ENCODE measurements at regions not wholly inside any gene's neighbourhood (a gene's known extent, or its start where the extent isn't known, plus 50 kb on each side); places are given as distances from the start of the nearest gene placed in this dataset.

DNA sequence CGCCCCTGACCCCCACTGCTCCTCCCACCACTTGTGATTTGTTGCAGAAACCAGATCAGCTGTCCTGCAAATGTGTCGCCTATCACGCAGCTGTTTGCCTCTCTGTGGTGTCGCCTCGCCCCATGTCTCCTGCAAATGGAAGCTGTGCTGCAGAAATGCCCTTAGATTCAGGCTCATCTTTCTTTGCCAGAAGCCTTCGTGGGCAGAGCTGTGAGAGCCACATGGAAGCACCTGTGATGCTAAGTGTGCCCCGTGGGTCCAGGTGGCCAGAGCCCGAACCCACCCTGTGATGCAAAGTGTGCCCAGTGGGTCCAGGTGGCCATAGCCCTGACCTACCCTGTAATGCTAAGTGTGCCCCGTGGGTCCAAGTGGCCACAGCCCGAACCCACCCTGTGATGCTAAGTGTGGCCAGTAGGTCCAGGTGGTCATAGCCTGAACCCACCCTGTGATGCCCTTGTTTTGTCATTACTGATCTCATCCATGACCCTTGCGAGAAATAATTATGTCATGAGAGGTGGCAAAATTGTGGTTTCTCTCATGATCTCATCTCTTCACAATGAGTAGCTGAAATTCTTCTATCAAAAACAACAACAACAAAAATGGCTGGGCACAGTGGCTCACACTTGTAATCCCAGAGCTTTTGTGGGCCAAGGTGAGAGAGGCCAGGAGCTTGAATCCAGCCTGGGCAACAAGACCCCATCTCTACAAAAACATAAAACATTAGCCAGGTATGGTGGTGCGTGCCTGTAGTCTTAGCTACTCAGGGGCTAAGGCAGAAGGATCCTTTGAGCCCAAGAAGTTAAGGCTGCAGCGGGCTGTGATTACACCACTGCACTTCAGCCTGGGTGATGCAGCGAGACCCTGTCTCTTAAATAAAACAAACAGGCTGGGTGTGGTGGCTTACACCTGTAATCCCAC, 187.4 kb downstream of the GOLGA6L6 start:
- H3K4ac ChIP-seq (replicated peaks; ENCODE audit: insufficient read length, low read depth, low read length): no peak overlapping the region
- 82% methylated on average over 14 of the region's 14 CpGs; no CpG with 5 or more reads in 1 of the 2 experiments for WGBS, 2 experiments (ENCODE audit: extremely low coverage in 1 of 2, insufficient coverage in 1 of 2, insufficient read length in 1 of 2, insufficient replicate concordance in 2 of 2, low coverage in 1 of 2, low lambda C conversion rate in 2 of 2, missing lambda C conversion rate in 1 of 2)
- H4K20me1 ChIP-seq (replicated peaks in 1 of 2; ENCODE audit: control insufficient read depth in 1 of 2, insufficient read depth in 2 of 2, low read length in 2 of 2): no peaks in the 10 kb centered on the region
- H3K4me2 ChIP-seq (ENCODE audit: insufficient read depth in 1 of 2, low read depth in 2 of 2, low read length in 2 of 2): no peak overlapping the region
- H3K27ac ChIP-seq (ENCODE audit: low read depth, low read length): no peak overlapping the region
- no peaks in the 10 kb centered on the region for H3K36me3 ChIP-seq (ENCODE audit: control insufficient read depth in 2 of 4, insufficient read depth in 4 of 4, low read length in 3 of 4)
- H3K27me3 ChIP-seq (replicated peaks in 1 of 4; ENCODE audit: control insufficient read depth in 3 of 4, extremely low read depth in 1 of 4, insufficient read depth in 3 of 4, low read length in 3 of 4): no peaks in the 10 kb centered on the region
- no peak overlapping the region for H2BK15ac ChIP-seq (ENCODE audit: low read length)
- no peak overlapping the region for H2BK120ac ChIP-seq (replicated peaks; ENCODE audit: low read depth, low read length)
- H3K4me1 ChIP-seq (replicated peaks in 1 of 4; ENCODE audit: control insufficient read depth in 3 of 4, insufficient read depth in 4 of 4, low read length in 3 of 4): no peaks in the 10 kb centered on the region
- no peak overlapping the region for H4K91ac ChIP-seq (replicated peaks; ENCODE audit: insufficient read length, low read length)
- H2AK5ac ChIP-seq (ENCODE audit: low read depth, low read length): no peak overlapping the region
- H3K23ac ChIP-seq (ENCODE audit: insufficient read length): no peak overlapping the region
- no peak for TF ChIP-seq KDM5A (IDR thresholded peaks at IDR 0.05; ENCODE audit: low read length)
- no peak for TF ChIP-seq RFX5 (IDR thresholded peaks at IDR 0.05; ENCODE audit: borderline replicate concordance, low read depth, low read length)
- no peak for TF ChIP-seq JUN (IDR thresholded peaks at IDR 0.05; ENCODE audit: low read depth, low read length)
- no peak for TF ChIP-seq GABPA (IDR thresholded peaks at IDR 0.05; ENCODE audit: borderline replicate concordance, insufficient read depth, low read length)
- no peak overlapping the region for H2BK5ac ChIP-seq (ENCODE audit: low read depth, low read length)
- H2BK12ac ChIP-seq (ENCODE audit: low read depth, low read length): no peak overlapping the region
- CTCF ChIA-PET (ENCODE audit: partially characterized antibody): no interaction called here
- H3K18ac ChIP-seq (ENCODE audit: extremely low read depth, low read length): no peak overlapping the region
- H4K8ac ChIP-seq (ENCODE audit: extremely low read depth, insufficient read depth, low read length): no peak overlapping the region
- H3K23me2 ChIP-seq (ENCODE audit: low read depth, low read length): no peaks in the 10 kb centered on the region
- H2AFZ ChIP-seq (ENCODE audit: low read length): no peak overlapping the region
- H2BK20ac ChIP-seq (ENCODE audit: low read length): no peak overlapping the region
- H4K5ac ChIP-seq (ENCODE audit: insufficient read length, low read depth, low read length): no peak overlapping the region
- no peak for DNase-seq (ENCODE audit: low read depth in 1 of 2, low spot score in 2 of 2)
- peaks cover 35 to 89% of the 10 kb centered on the region in 2 experiments for H3K9me3 ChIP-seq (ENCODE audit: insufficient read depth in 2 of 2, low read depth in 1 of 2, low read length in 1 of 2)
- H3K79me2 ChIP-seq (ENCODE audit: control insufficient read depth in 1 of 2, insufficient read depth in 2 of 2, low read length in 2 of 2): no peaks in the 10 kb centered on the region
- H3K79me1 ChIP-seq (ENCODE audit: low read depth, low read length): no peaks in the 10 kb centered on the region
- FAIRE-seq: no peak
- H3K14ac ChIP-seq (ENCODE audit: insufficient read length): no peak overlapping the region
- POLR2A ChIA-PET (ENCODE audit: partially characterized antibody): no interaction called here
- no peak overlapping the region for H3K9ac ChIP-seq (replicated peaks in 1 of 4; ENCODE audit: extremely low read depth in 1 of 4, low read depth in 3 of 4, low read length in 3 of 4)
- H3K4me3 ChIP-seq (ENCODE audit: extremely low read depth in 1 of 4, insufficient read depth in 2 of 4, low read depth in 3 of 4, low read length in 4 of 4): no peak overlapping the region
- H3K56ac ChIP-seq (replicated peaks; ENCODE audit: insufficient read length, low read depth, low read length): no peak overlapping the region
